ENCODE measurements at regions not wholly inside any gene's neighbourhood (a gene's known extent, or its start where the extent isn't known, plus 50 kb on each side); places are given as distances from the start of the nearest gene placed in this dataset.

GRCh38 chr11:116527180-116527991, 245.4 kb downstream of the BUD13 start:
- no TSS peak for BruUV-seq (replicated peaks)
- WGBS (ENCODE audit: low lambda C conversion rate) = 44% methylated on average over 3 of the region's 10 CpGs
- no peaks in the 10 kb centered on the region for H4K20me1 ChIP-seq (ENCODE audit: insufficient read depth, low read length)
- H3K36me3 ChIP-seq (replicated peaks in 1 of 2; ENCODE audit: control insufficient read depth in 1 of 2, insufficient read depth in 2 of 2, low read length in 2 of 2) = no peaks in the 10 kb centered on the region
- H3K27me3 ChIP-seq (ENCODE audit: control insufficient read depth in 1 of 2, insufficient read depth in 2 of 2, low read length in 2 of 2) = no peaks in the 10 kb centered on the region; a peak in 1 of 5 replicates
- TF ChIP-seq NBN (conservative IDR thresholded peaks at IDR 0.05) (no peak), ZNF878 (CRISPR knock-in tag; IDR thresholded peaks at IDR 0.05) (no peak), TIGD3 (CRISPR knock-in tag; IDR thresholded peaks at IDR 0.05; ENCODE audit: borderline replicate concordance) (no peak), MYNN (CRISPR knock-in tag; IDR thresholded peaks at IDR 0.05; ENCODE audit: low read depth) (no peak), EED (CRISPR knock-in tag; IDR thresholded peaks at IDR 0.05) (no peak), ZSCAN21 (CRISPR knock-in tag; IDR thresholded peaks at IDR 0.05; ENCODE audit: borderline replicate concordance) (no peak), ZKSCAN1 (IDR thresholded peaks at IDR 0.05; ENCODE audit: low read length) (no peak), ZBTB14 (CRISPR knock-in tag; IDR thresholded peaks at IDR 0.05) (no peak), ZBTB34 (CRISPR knock-in tag; IDR thresholded peaks at IDR 0.05) (no peak), ZXDC (CRISPR knock-in tag; IDR thresholded peaks at IDR 0.05) (no peak), RFX5 (IDR thresholded peaks at IDR 0.05; ENCODE audit: low read depth, low read length) (no peak), ZNF343 (CRISPR knock-in tag; IDR thresholded peaks at IDR 0.05) (no peak)
- in situ Hi-C loops (cut with HindIII; ENCODE audit: extremely low pct_ligation_motif_present, low pct_unique_long_range_greater_than_20kb) (no loop called here), intact Hi-C loops (cut with micrococcal nuclease; ENCODE audit: unreplicated experiment) (no loop called here)
- no peaks in the 10 kb centered on the region for H3K4me1 ChIP-seq (ENCODE audit: insufficient read depth, low read length)
- H2AFZ ChIP-seq (ENCODE audit: low read length) = no peak overlapping the region
- H3K4me3 ChIP-seq (replicated peaks in 1 of 3; ENCODE audit: insufficient read depth in 1 of 3, low read depth in 2 of 3, low read length in 3 of 3) = no peak overlapping the region
- DNase-seq (ENCODE audit: low spot score) (no peak), FAIRE-seq (no peak), ATAC-seq (no peak)
- ChIA-PET CTCF (ENCODE audit: low intra/inter-chr PET ratio, low total read pairs) (no interaction called here), POLR2A (no interaction called here)
- H3K9me3 ChIP-seq (ENCODE audit: low read length) = no peaks in the 10 kb centered on the region
- H3K79me2 ChIP-seq (ENCODE audit: insufficient read depth, low read length) = no peaks in the 10 kb centered on the region
- no peak overlapping the region for H3K4me2 ChIP-seq (ENCODE audit: low read depth, low read length)
- no peak overlapping the region for H3K9ac ChIP-seq (ENCODE audit: insufficient read depth, low read depth, low read length)
- no peak overlapping the region for H3K27ac ChIP-seq (ENCODE audit: extremely low read length, insufficient read depth, low read length)

Data from HepG2 (cell line).